ENCODE measurements at regions not wholly inside any gene's neighbourhood (a gene's known extent, or its start where the extent isn't known, plus 50 kb on each side); places are given as distances from the start of the nearest gene placed in this dataset.

DNA sequence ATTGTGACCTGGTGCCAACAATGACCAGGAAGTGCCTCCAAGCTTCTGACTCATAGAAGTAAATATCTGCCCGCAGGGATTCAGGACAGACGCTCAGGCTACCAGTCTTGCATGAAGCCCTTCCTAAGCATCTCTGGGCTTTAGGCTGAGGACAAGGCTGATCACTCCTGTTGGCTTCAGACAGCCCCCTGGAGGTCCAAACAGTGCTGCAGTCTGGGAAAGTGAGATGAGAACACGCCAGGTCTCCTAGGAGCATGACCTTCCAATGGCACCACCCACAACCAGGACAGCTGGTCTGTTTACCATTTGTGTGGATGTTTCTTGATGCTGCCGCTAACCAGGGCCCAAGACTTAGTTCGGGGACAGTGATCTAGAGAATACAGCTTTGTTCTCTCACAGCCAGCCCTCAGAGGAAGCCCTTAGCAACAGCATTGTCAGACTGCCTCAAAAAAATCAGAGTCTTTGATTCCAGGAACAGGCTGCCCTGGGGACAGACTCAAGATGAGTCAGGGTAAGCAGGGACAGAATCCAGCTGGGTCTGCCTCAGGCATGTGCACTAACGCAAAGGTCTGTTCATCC is 111.2 kb downstream of the ZNF280B start:
- DNase-seq = no peak

DNA sequence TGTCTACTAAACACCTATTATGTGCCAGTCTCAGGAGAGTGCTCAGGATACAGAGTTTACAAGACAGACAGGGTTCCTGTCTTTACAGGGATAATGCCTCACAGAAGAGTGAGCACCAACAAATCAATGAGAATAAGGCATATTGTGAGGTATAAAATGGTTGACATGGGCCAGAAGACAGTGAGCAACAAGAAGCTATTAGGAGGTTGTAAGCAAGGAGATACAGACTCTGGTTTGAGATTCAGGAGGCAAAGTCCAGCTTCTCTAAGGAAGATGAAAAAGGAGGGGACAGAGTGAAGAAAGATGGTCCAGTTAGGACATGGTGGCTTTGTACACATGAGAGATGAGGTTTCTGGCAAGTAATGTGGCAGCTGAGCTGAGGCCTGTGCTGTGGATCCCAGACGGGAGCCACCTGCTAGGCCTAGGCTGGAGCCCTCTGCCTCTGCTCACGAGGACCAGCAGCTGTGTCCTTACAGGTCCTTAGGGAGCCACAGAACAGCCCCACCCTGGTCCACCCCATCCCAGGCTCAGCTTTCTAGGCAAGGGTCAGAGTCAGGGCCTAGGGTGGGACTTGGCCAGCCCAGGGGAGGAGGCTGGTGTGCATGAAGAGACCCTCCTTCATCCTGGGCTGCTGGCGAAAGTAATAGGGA is 110.5 kb downstream of the ZNF280B start:
- no peak for DNase-seq

GRCh38 chr22:22398530-22399327 is 109.8 kb downstream of the ZNF280B start:
- DNase-seq = no peak

DNA sequence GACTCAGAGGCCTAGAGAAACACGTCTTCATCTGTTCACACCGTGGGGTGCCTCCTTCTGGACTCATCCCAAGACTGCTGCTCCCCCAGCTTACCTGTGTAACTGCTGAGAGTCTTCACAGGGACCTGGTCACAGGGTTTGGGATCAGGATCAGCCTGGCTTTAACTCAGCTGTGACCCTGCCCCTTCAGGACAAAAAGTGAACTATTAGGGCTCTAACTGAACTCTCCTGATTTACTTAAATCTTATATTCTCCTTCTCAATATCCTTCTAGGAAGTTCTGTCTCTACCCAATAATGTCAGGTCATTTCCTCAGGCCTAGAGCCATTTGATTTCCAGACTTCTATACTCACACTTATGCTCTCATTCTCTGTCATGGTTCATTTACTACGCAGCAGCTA is 108.4 kb downstream of the ZNF280B start:
- DNase-seq = no peak

- no peak for DNase-seq
These were observed 107.6 kb downstream of the ZNF280B start for GRCh38 chr22:22400964-22401363.

DNA sequence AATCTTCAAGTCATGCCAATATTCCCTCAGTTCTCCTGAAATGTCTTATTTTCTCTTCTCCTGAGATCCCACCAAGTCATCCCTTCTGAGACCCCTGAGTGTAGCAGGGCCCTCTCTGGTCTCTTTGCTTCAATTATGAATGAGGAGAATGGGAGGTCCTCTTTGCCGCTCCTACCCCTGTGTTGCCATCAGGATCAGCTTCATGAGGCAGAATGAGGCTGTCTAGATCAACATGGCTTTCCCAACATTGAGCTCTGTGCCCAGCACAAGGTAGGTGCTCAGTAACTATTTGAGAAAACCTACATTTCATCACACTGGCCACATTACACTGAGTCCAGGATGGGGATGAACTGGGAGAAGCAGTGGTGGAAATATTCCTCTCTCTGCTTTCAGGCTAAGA is 107.2 kb downstream of the ZNF280B start:
- DNase-seq = no peak

- DNase-seq = no peak
These were observed 105.2 kb downstream of the ZNF280B start for GRCh38 chr22:22403306-22403705.

DNA sequence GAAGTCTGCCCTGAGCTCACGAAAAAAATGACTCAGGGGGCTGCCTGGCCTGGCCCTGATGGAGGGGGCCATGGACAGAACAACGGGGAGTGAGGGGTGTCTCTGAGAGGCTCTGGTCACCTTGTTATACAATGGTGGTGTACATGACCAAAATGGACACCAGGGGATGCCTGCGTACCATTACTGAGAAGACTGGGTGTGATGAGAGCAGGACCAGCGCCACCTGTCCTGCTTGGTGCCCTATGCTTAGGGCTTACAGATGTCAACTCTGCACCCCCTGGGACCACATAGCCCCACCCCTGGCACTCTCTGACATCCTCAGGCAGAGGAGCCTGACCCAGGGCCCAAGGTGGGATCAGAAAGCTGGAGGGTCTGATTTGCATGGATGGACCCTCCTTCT is 104.8 kb downstream of the ZNF280B start:
- DNase-seq = peak; percentile 21

- DNase-seq = no peak
These were observed 103.8 kb downstream of the ZNF280B start for GRCh38 chr22:22404598-22405284.

DNA sequence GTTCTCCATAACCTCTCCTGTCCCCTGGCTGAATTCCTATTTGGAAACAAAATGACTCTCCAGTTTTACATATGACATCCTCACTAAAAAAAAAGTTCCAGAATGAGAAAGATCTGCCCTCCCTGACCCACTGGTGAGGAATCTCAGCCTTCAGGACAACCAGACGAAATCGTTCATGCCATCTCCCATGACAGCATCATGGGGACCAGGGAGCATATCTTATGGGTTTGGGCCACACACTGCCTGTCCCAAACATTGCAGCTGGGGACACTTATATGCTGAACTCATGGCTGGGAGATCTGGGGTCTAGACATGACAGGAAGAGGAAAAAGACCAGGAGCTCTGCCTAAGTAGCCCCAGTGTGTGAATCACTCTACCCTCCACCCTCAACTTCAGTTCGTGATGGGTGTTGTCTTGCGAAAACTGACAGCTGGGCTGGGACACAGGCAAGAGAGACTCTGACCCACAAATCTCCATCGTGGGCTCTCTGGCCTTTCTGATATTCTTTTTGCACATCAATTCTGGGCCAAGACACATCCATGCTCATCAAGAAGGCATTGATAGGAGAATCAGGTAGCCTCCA is 102.0 kb downstream of the ZNF280B start:
- no peak for DNase-seq

DNA sequence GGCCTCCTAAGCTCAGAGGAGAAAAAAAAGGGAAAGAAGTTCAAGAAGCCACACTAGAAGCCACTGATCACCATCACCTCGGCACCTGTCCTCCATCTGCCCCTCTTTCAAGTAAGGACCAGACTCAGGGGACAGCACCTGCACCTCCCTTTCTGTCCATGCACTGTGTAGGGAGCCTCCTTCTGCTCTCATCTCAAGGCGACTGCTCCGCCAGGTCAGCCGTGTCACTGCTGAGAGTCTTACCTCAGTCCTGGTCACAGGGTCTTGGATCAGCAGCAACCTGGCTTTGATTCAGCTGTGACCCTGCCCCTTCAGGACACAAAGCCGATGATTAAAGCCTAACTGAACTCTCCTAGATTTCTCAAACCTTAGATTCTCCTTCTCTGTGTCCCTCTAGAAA is 101.5 kb downstream of the ZNF280B start:
- DNase-seq = no peak

DNA sequence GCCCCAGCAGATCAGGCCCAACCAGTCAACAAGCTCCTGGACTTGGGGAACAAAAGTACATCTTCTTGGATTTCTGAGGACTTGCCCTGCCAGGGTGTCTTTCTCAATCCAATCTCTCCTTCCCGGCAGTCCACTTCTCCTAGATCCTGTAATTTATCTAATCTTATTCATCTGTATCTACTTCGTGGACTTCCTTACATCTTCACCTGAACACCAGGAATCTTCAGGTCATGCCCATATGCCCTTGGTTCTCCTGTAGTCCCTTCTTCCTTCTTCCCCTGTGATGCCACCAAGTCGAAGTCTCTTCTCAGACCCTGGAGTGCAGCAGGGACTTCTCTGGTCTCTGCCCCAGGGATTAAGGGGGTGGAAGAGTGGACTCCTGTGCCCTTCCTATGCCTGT is 100.3 kb downstream of the ZNF280B start:
- no peak for DNase-seq

DNA sequence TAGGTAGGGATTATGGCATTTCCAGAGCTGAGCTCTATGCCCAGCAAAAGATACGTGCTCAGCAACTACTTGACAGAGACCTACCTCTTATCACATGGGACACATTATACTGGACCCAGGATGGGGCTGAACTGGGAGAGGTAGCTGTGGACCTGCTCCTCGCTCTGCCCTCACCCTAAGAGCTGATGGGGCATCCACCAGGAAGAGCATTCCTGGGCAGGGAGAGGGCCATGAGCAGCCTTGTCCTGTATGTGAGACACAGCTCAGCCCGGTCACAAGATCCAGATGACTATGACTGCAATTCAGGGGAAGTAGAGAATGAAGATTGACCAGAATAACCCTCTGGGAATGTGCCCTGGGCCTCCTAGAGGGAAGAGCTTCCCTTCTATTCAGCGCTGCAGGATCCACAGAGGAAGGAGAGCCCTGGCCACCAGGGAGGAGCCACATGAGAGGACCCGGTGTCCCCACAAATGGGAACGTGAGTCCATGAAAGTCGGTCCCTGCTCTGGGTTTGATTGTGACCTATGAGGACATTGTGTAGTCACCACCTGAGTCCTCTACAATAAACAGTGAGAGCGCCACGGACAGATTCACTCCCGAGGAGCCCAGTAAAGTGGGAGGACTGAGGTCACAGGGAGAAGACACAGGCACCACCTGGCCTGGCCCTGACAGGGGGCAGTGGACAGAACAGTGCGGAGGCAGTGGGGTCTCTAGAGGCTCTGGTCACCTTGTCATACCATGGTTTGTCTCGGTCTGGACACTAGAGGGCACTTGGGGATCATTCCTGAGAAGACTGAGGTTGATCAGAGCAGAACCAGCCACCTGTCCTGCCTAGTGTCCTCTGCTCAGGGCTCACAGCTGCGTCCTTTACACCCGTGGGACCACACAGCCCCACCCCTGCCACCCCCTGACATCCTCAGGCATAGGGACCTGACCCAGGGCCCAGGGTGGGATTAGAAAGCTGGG is 99.5 kb downstream of the ZNF280B start:
- peak; percentile 31 for DNase-seq

DNA sequence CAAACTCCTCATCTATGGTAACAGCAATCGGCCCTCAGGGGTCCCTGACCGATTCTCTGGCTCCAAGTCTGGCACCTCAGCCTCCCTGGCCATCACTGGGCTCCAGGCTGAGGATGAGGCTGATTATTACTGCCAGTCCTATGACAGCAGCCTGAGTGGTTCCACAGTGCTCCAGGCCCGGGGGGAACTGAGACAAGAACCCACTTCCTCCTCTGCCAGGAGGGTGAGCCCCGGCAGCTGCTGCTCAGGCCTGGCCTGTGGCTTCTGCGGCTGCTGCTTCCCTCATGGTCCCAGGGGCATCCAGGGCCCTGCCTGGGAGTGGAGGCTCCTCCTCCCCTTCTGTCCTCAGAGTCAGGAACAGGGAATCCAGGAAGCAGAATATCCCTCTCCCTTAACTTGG is 98.4 kb downstream of the ZNF280B start:
- no peak for DNase-seq

DNA sequence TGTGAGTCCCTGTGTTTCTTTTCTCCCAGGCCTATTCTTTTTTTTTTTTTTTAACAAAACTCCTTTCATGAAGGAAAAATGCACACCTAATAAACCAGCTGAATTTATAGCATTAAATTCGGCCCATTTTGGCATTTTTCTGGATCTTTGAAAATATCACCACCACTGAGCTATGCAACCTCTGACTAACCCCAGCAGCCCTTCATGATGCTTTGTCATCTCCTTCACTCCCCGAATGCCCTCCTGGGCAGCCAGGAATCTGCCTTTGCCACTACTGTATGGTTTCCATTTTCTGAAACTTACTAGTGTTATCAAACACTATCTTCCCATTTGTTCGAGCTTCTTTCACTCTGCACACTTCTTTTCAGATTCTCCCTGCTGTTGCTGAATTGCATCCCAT is 97.9 kb downstream of the ZNF280B start:
- no peak for DNase-seq

DNA sequence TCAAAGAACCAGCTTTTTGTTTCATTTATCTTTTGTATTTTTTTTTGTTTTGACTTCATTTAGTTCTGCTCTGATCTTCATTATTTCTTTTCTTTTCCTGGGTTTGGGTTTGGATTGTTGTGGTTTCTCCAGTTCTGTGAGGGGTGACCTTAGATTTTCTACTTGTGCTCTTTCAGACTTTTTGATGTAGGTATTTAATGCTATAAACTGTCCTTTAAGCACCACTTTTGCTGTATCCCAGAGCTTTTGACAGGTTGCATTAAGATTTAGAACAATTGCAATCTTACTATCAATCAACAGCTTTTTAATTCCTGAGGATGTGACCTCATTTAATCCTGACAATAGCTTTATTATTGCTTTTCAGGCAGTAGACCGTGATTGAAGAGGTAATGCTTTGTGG is 94.3 kb downstream of the ZNF280B start:
- no peak for DNase-seq

- DNase-seq = no peak
These were observed 90.9 kb downstream of the ZNF280B start for GRCh38 chr22:22417495-22418162.

- no peak for DNase-seq
These were observed 90.4 kb downstream of the ZNF280B start for GRCh38 chr22:22418163-22418549.

GRCh38 chr22:22418957-22419356 is 89.6 kb downstream of the ZNF280B start:
- DNase-seq = no peak

- no peak for DNase-seq
These were observed 88.0 kb downstream of the ZNF280B start for GRCh38 chr22:22420580-22420979.

- no peak for DNase-seq
These were observed 87.2 kb downstream of the ZNF280B start for GRCh38 chr22:22421392-22421791.

All from 8988T (cell line).